GM21723 (cell line): ENCODE measurements at regions not wholly inside any gene's neighbourhood (a gene's known extent, or its start where the extent isn't known, plus 50 kb on each side); places are given as distances from the start of the nearest gene placed in this dataset.

Experiments used
- ATAC-seq: cut with Tn5 transposase; IDR thresholded peaks from one replicate; pipeline ENCODE4 v1.9.1; 2021; ENCODE audit warnings: mild to moderate bottlenecking, moderate library complexity; ENCODE audit not compliant: unreplicated experiment

GRCh38 chrX:145630806-145631435, 186.7 kb upstream of the SLITRK2 start:
- no peak for ATAC-seq

- no peak for ATAC-seq
Observed at GRCh38 chrX:145631461-145631951, 186.1 kb upstream of the SLITRK2 start.

- ATAC-seq, result no peak
Observed at GRCh38 chrX:145654486-145654885, 163.1 kb upstream of the SLITRK2 start.

- ATAC-seq, result no peak
Observed at GRCh38 chrX:145673841-145674240, 143.8 kb upstream of the SLITRK2 start.

GRCh38 chrX:145677109-145677817, 140.4 kb upstream of the SLITRK2 start:
- no peak for ATAC-seq

- ATAC-seq, result no peak
Observed at GRCh38 chrX:145682518-145683298, 134.9 kb upstream of the SLITRK2 start.

- no peak for ATAC-seq
Observed at GRCh38 chrX:145687146-145687545, 130.5 kb upstream of the SLITRK2 start.

GRCh38 chrX:145687707-145688106, 129.9 kb upstream of the SLITRK2 start:
- no peak for ATAC-seq

- ATAC-seq, result no peak
Observed at GRCh38 chrX:145694048-145694447, 123.6 kb upstream of the SLITRK2 start.

GRCh38 chrX:145715641-145716138, 101.9 kb upstream of the SLITRK2 start:
- no peak for ATAC-seq

- ATAC-seq, result no peak
Observed at GRCh38 chrX:145716226-145716625, 101.4 kb upstream of the SLITRK2 start.

GRCh38 chrX:145727476-145727875, 90.2 kb upstream of the SLITRK2 start:
- no peak for ATAC-seq

GRCh38 chrX:145729635-145730034, 88.0 kb upstream of the SLITRK2 start:
- no peak for ATAC-seq

GRCh38 chrX:145735036-145735435, 82.6 kb upstream of the SLITRK2 start:
- ATAC-seq, result no peak

- no peak for ATAC-seq
Observed at GRCh38 chrX:145751943-145752342, 65.7 kb upstream of the SLITRK2 start.
